ENCODE measurements at regions not wholly inside any gene's neighbourhood (a gene's known extent, or its start where the extent isn't known, plus 50 kb on each side); places are given as distances from the start of the nearest gene placed in this dataset.

- H3K36me3 Mint-ChIP-seq: no peaks in the 10 kb centered on the region
- no peaks in the 10 kb centered on the region for H3K4me1 ChIP-seq (ENCODE audit: control insufficient read depth, insufficient read depth, low read length)
- no peaks in the 10 kb centered on the region for H3K9me3 Mint-ChIP-seq
- no peaks in the 10 kb centered on the region for H3K27me3 ChIP-seq (ENCODE audit: control insufficient read depth, insufficient read depth, low read length)
- no peak overlapping the region for H3K27ac ChIP-seq (ENCODE audit: low read length)
- H3K4me3 ChIP-seq (ENCODE audit: low read length): no peak overlapping the region
- DNase-seq (no peak), ATAC-seq (no peak)
- TF ChIP-seq, protein P1, sequence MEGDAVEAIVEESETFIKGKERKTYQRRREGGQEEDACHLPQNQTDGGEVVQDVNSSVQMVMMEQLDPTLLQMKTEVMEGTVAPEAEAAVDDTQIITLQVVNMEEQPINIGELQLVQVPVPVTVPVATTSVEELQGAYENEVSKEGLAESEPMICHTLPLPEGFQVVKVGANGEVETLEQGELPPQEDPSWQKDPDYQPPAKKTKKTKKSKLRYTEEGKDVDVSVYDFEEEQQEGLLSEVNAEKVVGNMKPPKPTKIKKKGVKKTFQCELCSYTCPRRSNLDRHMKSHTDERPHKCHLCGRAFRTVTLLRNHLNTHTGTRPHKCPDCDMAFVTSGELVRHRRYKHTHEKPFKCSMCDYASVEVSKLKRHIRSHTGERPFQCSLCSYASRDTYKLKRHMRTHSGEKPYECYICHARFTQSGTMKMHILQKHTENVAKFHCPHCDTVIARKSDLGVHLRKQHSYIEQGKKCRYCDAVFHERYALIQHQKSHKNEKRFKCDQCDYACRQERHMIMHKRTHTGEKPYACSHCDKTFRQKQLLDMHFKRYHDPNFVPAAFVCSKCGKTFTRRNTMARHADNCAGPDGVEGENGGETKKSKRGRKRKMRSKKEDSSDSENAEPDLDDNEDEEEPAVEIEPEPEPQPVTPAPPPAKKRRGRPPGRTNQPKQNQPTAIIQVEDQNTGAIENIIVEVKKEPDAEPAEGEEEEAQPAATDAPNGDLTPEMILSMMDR (IDR thresholded peaks at IDR 0.05): no peak
- H3K4me1 Mint-ChIP-seq: no peaks in the 10 kb centered on the region
- WGBS (ENCODE audit: insufficient coverage): 90% methylated on average over 3 of the region's 4 CpGs
- no peaks in the 10 kb centered on the region for H3K36me3 ChIP-seq (ENCODE audit: control insufficient read depth, insufficient read depth, low read length)
- H3K9me3 ChIP-seq (ENCODE audit: control insufficient read depth, insufficient read depth, low read length): no peaks in the 10 kb centered on the region
- intact Hi-C loops (cut with micrococcal nuclease): no loop called here
- no peak overlapping the region for H3K27ac Mint-ChIP-seq
- H3K27me3 Mint-ChIP-seq (ENCODE audit: low read depth in 2 of 2): peaks cover 4 to 20% of the 10 kb centered on the region in 2 donors
- H3K4me3 Mint-ChIP-seq: no peak overlapping the region
Observed at GRCh38 chr7:133180717-133181116, 72.2 kb upstream of the EXOC4 start.

GRCh38 chr7:133183042-133183794 lies 69.7 kb upstream of the EXOC4 start:
- no peak overlapping the region for H3K27ac Mint-ChIP-seq
- TF ChIP-seq, protein P1 (IDR thresholded peaks at IDR 0.05): no peak
- no peaks in the 10 kb centered on the region for H3K36me3 Mint-ChIP-seq
- intact Hi-C loops (cut with micrococcal nuclease): no loop called here
- H3K27me3 Mint-ChIP-seq (ENCODE audit: low read depth in 2 of 2): peaks cover 8 to 20% of the 10 kb centered on the region in 2 donors
- no peak overlapping the region for H3K4me3 Mint-ChIP-seq
- Histone ChIP-seq H3K27ac (ENCODE audit: low read length) (no peak overlapping the region), H3K4me3 (ENCODE audit: low read length) (no peak overlapping the region), H3K4me1 (ENCODE audit: control insufficient read depth, insufficient read depth, low read length) (no peaks in the 10 kb centered on the region), H3K36me3 (ENCODE audit: control insufficient read depth, insufficient read depth, low read length) (no peaks in the 10 kb centered on the region), H3K9me3 (ENCODE audit: control insufficient read depth, insufficient read depth, low read length) (no peaks in the 10 kb centered on the region), H3K27me3 (ENCODE audit: control insufficient read depth, insufficient read depth, low read length) (no peaks in the 10 kb centered on the region)
- H3K4me1 Mint-ChIP-seq: no peaks in the 10 kb centered on the region
- H3K9me3 Mint-ChIP-seq: no peaks in the 10 kb centered on the region
- 90% methylated on average over 10 of the region's 10 CpGs for WGBS (ENCODE audit: insufficient coverage)
- DNase-seq (no peak), ATAC-seq (no peak)

DNA sequence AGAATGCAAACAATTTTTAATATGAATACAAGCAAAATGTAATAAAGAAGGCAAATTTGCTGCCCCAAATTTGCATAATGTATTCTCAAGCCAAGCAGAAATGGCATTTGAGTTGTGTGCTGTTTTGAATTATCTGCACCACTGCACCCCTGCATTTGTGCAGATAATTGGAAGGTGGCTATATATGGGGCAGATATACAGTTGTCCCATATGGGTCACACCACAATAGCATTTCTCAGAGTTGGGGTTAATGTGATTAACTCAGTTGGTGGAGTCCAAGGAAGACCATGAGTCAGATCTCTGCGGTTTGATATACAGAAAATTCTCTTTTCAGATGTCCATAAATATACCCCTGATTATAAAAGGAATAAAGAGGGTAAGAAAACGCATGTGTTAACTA lies 68.9 kb upstream of the EXOC4 start:
- H3K27me3 Mint-ChIP-seq (ENCODE audit: low read depth in 2 of 2): peaks cover 8 to 20% of the 10 kb centered on the region in 2 donors
- H3K4me3 Mint-ChIP-seq: no peak overlapping the region
- intact Hi-C loops (cut with micrococcal nuclease): no loop called here
- 30% methylated on average over 2 of the region's 2 CpGs for WGBS (ENCODE audit: insufficient coverage)
- ATAC-seq (no peak), DNase-seq (no peak)
- no peak overlapping the region for H3K4me3 ChIP-seq (ENCODE audit: low read length)
- H3K36me3 Mint-ChIP-seq: no peaks in the 10 kb centered on the region
- H3K27ac Mint-ChIP-seq: no peak overlapping the region
- H3K4me1 Mint-ChIP-seq: no peaks in the 10 kb centered on the region
- H3K27me3 ChIP-seq (ENCODE audit: control insufficient read depth, insufficient read depth, low read length): no peaks in the 10 kb centered on the region
- no peaks in the 10 kb centered on the region for H3K36me3 ChIP-seq (ENCODE audit: control insufficient read depth, insufficient read depth, low read length)
- TF ChIP-seq, protein P1 (IDR thresholded peaks at IDR 0.05): no peak
- no peaks in the 10 kb centered on the region for H3K4me1 ChIP-seq (ENCODE audit: control insufficient read depth, insufficient read depth, low read length)
- no peak overlapping the region for H3K27ac ChIP-seq (ENCODE audit: low read length)
- no peaks in the 10 kb centered on the region for H3K9me3 ChIP-seq (ENCODE audit: control insufficient read depth, insufficient read depth, low read length)
- H3K9me3 Mint-ChIP-seq: no peaks in the 10 kb centered on the region

DNA sequence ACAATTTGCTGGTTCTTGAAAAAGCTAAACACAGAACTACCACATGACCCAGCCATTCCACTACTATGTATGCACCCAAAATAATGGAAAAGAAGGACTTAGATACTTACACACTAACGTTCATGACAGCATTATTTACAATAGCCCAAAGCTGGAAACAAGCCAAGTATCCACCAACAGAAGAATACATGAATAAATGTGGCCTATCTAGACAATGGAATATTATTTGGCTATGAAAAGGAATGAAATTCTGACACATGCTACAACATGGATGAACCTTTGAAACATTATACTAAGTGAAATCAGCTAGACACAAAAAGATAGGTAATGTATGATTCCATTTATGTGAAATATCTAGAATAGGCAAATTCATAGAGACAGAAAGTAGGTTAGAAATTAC lies 67.4 kb upstream of the EXOC4 start:
- Mint-ChIP-seq H3K27me3 (ENCODE audit: low read depth in 2 of 2) (peaks cover 12 to 20% of the 10 kb centered on the region in 2 donors), H3K4me3 (no peak overlapping the region)
- WGBS (ENCODE audit: insufficient coverage): 78% methylated on average over 1 of the region's 1 CpG

More for the DNA sequence above, 67.4 kb upstream of the EXOC4 start:
- intact Hi-C loops (cut with micrococcal nuclease): no loop called here
- H3K4me1 Mint-ChIP-seq: no peaks in the 10 kb centered on the region
- ATAC-seq (no peak), DNase-seq (no peak)
- H3K9me3 Mint-ChIP-seq: no peaks in the 10 kb centered on the region
- H3K36me3 Mint-ChIP-seq: no peaks in the 10 kb centered on the region
- Histone ChIP-seq H3K4me3 (ENCODE audit: low read length) (no peak overlapping the region), H3K36me3 (ENCODE audit: control insufficient read depth, insufficient read depth, low read length) (no peaks in the 10 kb centered on the region), H3K27me3 (ENCODE audit: control insufficient read depth, insufficient read depth, low read length) (no peaks in the 10 kb centered on the region), H3K9me3 (ENCODE audit: control insufficient read depth, insufficient read depth, low read length) (no peaks in the 10 kb centered on the region), H3K27ac (ENCODE audit: low read length) (no peak overlapping the region), H3K4me1 (ENCODE audit: control insufficient read depth, insufficient read depth, low read length) (no peaks in the 10 kb centered on the region)
- TF ChIP-seq, protein P1 (IDR thresholded peaks at IDR 0.05): no peak
- no peak overlapping the region for H3K27ac Mint-ChIP-seq

All from natural killer cell (primary cell).